OCI-LY7 (cell line): ENCODE measurements at regions not wholly inside any gene's neighbourhood (a gene's known extent, or its start where the extent isn't known, plus 50 kb on each side); places are given as distances from the start of the nearest gene placed in this dataset.

Experiments used
- CTCF ChIP-seq: fragments of 200-600 bp; sonication (generic); conservative IDR thresholded peaks from 2 replicates; pipeline ENCODE4 v1.5.1; 2014; ENCODE audit warnings: mild to moderate bottlenecking, antibody characterized with exemption, low read length, moderate library complexity, mixed read lengths
- EZH2phosphoT487 ChIP-seq: fragments of 200-600 bp; sonication (generic); IDR thresholded peaks from 2 replicates; pipeline ENCODE4 v1.6.1; 2018; ENCODE audit warnings: low read depth, borderline replicate concordance, mild to moderate bottlenecking, mixed run types, antibody characterized with exemption, low read length, moderate library complexity, mixed read lengths

GRCh38 chr18:27500531-27500930, 315.4 kb upstream of the CHST9 start:
- no peak for TF ChIP-seq CTCF
- TF ChIP-seq EZH2phosphoT487: no peak
